ENCODE measurements at regions not wholly inside any gene's neighbourhood (a gene's known extent, or its start where the extent isn't known, plus 50 kb on each side); places are given as distances from the start of the nearest gene placed in this dataset.

- Histone ChIP-seq H3K36me3 (ENCODE audit: insufficient read depth, low read length) (no peaks in the 10 kb centered on the region), H3K4me3 (ENCODE audit: low read depth, low read length, poor library complexity, severe bottlenecking) (no peak overlapping the region), H3K79me2 (ENCODE audit: insufficient read depth, low read length) (no peaks in the 10 kb centered on the region), H3K9me2 (ENCODE audit: low read depth, low read length) (no peaks in the 10 kb centered on the region), H3K4me1 (ENCODE audit: insufficient read depth, low read length, severe bottlenecking) (no peaks in the 10 kb centered on the region), H2AFZ (ENCODE audit: low read length) (no peak overlapping the region), H3K9me3 (ENCODE audit: low read length) (no peaks in the 10 kb centered on the region), H3K27ac (ENCODE audit: low read depth, low read length, poor library complexity, severe bottlenecking) (no peak overlapping the region), H4K20me1 (ENCODE audit: insufficient read depth, low read length) (no peaks in the 10 kb centered on the region), H3K4me2 (ENCODE audit: low read length) (no peak overlapping the region), H3F3A (ENCODE audit: insufficient read depth, low read length) (no peaks in the 10 kb centered on the region), H3K27me3 (ENCODE audit: insufficient read depth, low read length) (no peaks in the 10 kb centered on the region), H3K9ac (ENCODE audit: low read length) (no peak overlapping the region)
- TF ChIP-seq EZH2 (IDR thresholded peaks at IDR 0.05; ENCODE audit: borderline replicate concordance, low read length), result no peak
- no peak for TF ChIP-seq CTCF (IDR thresholded peaks at IDR 0.05; ENCODE audit: low read length)
Observed at GRCh38 chr10:107847620-107848019, 683.1 kb upstream of the SORCS1 start.

- Histone ChIP-seq H3K36me3 (ENCODE audit: insufficient read depth, low read length) (no peaks in the 10 kb centered on the region), H3K4me1 (ENCODE audit: insufficient read depth, low read length, severe bottlenecking) (no peaks in the 10 kb centered on the region), H3K9me3 (ENCODE audit: low read length) (no peaks in the 10 kb centered on the region), H2AFZ (ENCODE audit: low read length) (no peak overlapping the region), H3K79me2 (ENCODE audit: insufficient read depth, low read length) (no peaks in the 10 kb centered on the region), H3K9me2 (ENCODE audit: low read depth, low read length) (no peaks in the 10 kb centered on the region), H3K4me2 (ENCODE audit: low read length) (no peak overlapping the region), H4K20me1 (ENCODE audit: insufficient read depth, low read length) (no peaks in the 10 kb centered on the region), H3K27ac (ENCODE audit: low read depth, low read length, poor library complexity, severe bottlenecking) (no peak overlapping the region), H3F3A (ENCODE audit: insufficient read depth, low read length) (no peaks in the 10 kb centered on the region), H3K9ac (ENCODE audit: low read length) (no peak overlapping the region), H3K27me3 (ENCODE audit: insufficient read depth, low read length) (no peaks in the 10 kb centered on the region), H3K4me3 (ENCODE audit: low read depth, low read length, poor library complexity, severe bottlenecking) (no peak overlapping the region)
- TF ChIP-seq CTCF (IDR thresholded peaks at IDR 0.05; ENCODE audit: low read length) (no peak), EZH2 (IDR thresholded peaks at IDR 0.05; ENCODE audit: borderline replicate concordance, low read length) (no peak)
Observed at GRCh38 chr10:107834706-107835105, 670.2 kb upstream of the SORCS1 start.

GRCh38 chr10:107831772-107832171 is 667.3 kb upstream of the SORCS1 start:
- no peaks in the 10 kb centered on the region for H3K4me1 ChIP-seq (ENCODE audit: insufficient read depth, low read length, severe bottlenecking)
- H3K9me2 ChIP-seq (ENCODE audit: low read depth, low read length), result no peaks in the 10 kb centered on the region
- H3K9me3 ChIP-seq (ENCODE audit: low read length), result no peaks in the 10 kb centered on the region
- H3K36me3 ChIP-seq (ENCODE audit: insufficient read depth, low read length), result no peaks in the 10 kb centered on the region
- no peaks in the 10 kb centered on the region for H3K27me3 ChIP-seq (ENCODE audit: insufficient read depth, low read length)
- TF ChIP-seq EZH2 (IDR thresholded peaks at IDR 0.05; ENCODE audit: borderline replicate concordance, low read length), result no peak
- TF ChIP-seq CTCF (IDR thresholded peaks at IDR 0.05; ENCODE audit: low read length), result no peak
- no peaks in the 10 kb centered on the region for H3K79me2 ChIP-seq (ENCODE audit: insufficient read depth, low read length)
- no peaks in the 10 kb centered on the region for H3F3A ChIP-seq (ENCODE audit: insufficient read depth, low read length)
- H2AFZ ChIP-seq (ENCODE audit: low read length), result no peak overlapping the region
- H3K27ac ChIP-seq (ENCODE audit: low read depth, low read length, poor library complexity, severe bottlenecking), result no peak overlapping the region
- no peak overlapping the region for H3K4me2 ChIP-seq (ENCODE audit: low read length)
- H4K20me1 ChIP-seq (ENCODE audit: insufficient read depth, low read length), result no peaks in the 10 kb centered on the region
- no peak overlapping the region for H3K9ac ChIP-seq (ENCODE audit: low read length)
- H3K4me3 ChIP-seq (ENCODE audit: low read depth, low read length, poor library complexity, severe bottlenecking), result no peak overlapping the region

All from OCI-LY1 (cell line).